H1 (cell line): ENCODE measurements at regions not wholly inside any gene's neighbourhood (a gene's known extent, or its start where the extent isn't known, plus 50 kb on each side); places are given as distances from the start of the nearest gene placed in this dataset.

Experiments used
- ATF3 ChIP-seq: IDR thresholded peaks from 2 replicates; pipeline ENCODE4 v1.6.1; 2011; ENCODE audit warnings: low read depth, mild to moderate bottlenecking, low read length; ENCODE audit not compliant: insufficient read depth
- EP300 ChIP-seq, 2 experiments: IDR thresholded peaks; 1 replicate in 1 of 2; 2 replicates in 1 of 2; pipeline ENCODE4 v1.6.1; 2011 to 2012; ENCODE audit warnings: low read depth in 2 of 2, low read length in 2 of 2, mild to moderate bottlenecking in 2 of 2, borderline replicate concordance in 1 of 2, inconsistent platforms in 1 of 2, moderate library complexity in 1 of 2
- GABPA ChIP-seq: IDR thresholded peaks from 2 replicates; pipeline ENCODE4 v1.6.1; 2011; ENCODE audit warnings: mild to moderate bottlenecking, low read length, moderate library complexity, borderline replicate concordance; ENCODE audit not compliant: insufficient read depth
- KDM4A ChIP-seq: IDR thresholded peaks from one replicate; pipeline ENCODE4 v1.7.1; 2012; ENCODE audit warnings: low read depth, mild to moderate bottlenecking, moderate library complexity, low read length, inconsistent platforms; ENCODE audit not compliant: severe bottlenecking
- NRF1 ChIP-seq: IDR thresholded peaks from 2 replicates; pipeline ENCODE4 v1.6.1; 2011; ENCODE audit warnings: mild to moderate bottlenecking, low read depth, low read length, improper control_type of control experiment
- POU5F1 ChIP-seq: IDR thresholded peaks from 2 replicates; pipeline ENCODE4 v1.6.1; 2011; ENCODE audit warnings: low read depth, mild to moderate bottlenecking, low read length, moderate library complexity
- SIN3A ChIP-seq, 2 experiments: IDR thresholded peaks in 1 of 2; conservative IDR thresholded peaks in 1 of 2; 2 replicates each; pipeline ENCODE4 v1.6.1; 2011 to 2012; ENCODE audit warnings: low read length in 2 of 2, improper control_type of control experiment in 1 of 2, low read depth in 1 of 2, mild to moderate bottlenecking in 1 of 2

- TF ChIP-seq GABPA (no peak), NRF1 (no peak), KDM4A (no peak), EP300 (IDR thresholded peaks at IDR 0.05; ENCODE audit: borderline replicate concordance in 1 of 2, low read depth in 2 of 2, low read length in 2 of 2) (no peak), SIN3A (conservative IDR thresholded peaks at IDR 0.05 in 1 of 2, IDR thresholded peaks at IDR 0.05 in 1 of 2; ENCODE audit: low read depth in 1 of 2, low read length in 2 of 2) (no peak), POU5F1 (no peak), ATF3 (no peak)
These were observed 675.5 kb upstream of the SLC8A1 start (continued) for GRCh38 chr2:41127351-41127750.
